CD14-positive monocyte (primary cell): ENCODE measurements at regions not wholly inside any gene's neighbourhood (a gene's known extent, or its start where the extent isn't known, plus 50 kb on each side); places are given as distances from the start of the nearest gene placed in this dataset.

ENCODE experiments used
- DNase-seq, 3 donors: peaks; one replicate each; pipeline ENCODE4 v3.0.0-alpha.2; 2011 to 2022
- H2AFZ ChIP-seq: 2 replicates; pipeline ENCODE4 v1.6.0; 2012; ENCODE audit warnings: mild to moderate bottlenecking, low read depth, low read length, inconsistent platforms; ENCODE audit not compliant: insufficient read depth, poor library complexity, severe bottlenecking
- H3K27ac ChIP-seq, 2 donors: 1 replicate in 1 of 2; 2 replicates in 1 of 2; pipeline ENCODE4 v1.5.1; 2012 to 2013; ENCODE audit warnings: low read length in 2 of 2, control low read depth in 1 of 2, inconsistent platforms in 1 of 2, low read depth in 1 of 2, mild to moderate bottlenecking in 1 of 2
- H3K27me3 ChIP-seq, 2 donors: one replicate each; pipeline versions ENCODE4 v1.6.0 to v1.6.1; 2011 to 2013; ENCODE audit warnings: low read length in 2 of 2; ENCODE audit not compliant: control insufficient read depth in 2 of 2, insufficient read depth in 2 of 2
- H3K36me3 ChIP-seq, 2 donors: replicated peaks in 1 of 2; 1 replicate in 1 of 2; 2 replicates in 1 of 2; pipeline versions ENCODE4 v1.5.1 to v1.6.1; 2012 to 2013; ENCODE audit warnings: low read length in 2 of 2, control low read depth in 1 of 2, inconsistent platforms in 1 of 2, mild to moderate bottlenecking in 1 of 2; ENCODE audit not compliant: insufficient read depth in 2 of 2, control insufficient read depth in 1 of 2
- H3K4me1 ChIP-seq, 2 donors: 1 replicate in 1 of 2; 2 replicates in 1 of 2; pipeline versions ENCODE4 v1.5.1 to v1.6.1; 2012 to 2013; ENCODE audit warnings: low read length in 2 of 2, control low read depth in 1 of 2, inconsistent platforms in 1 of 2, mild to moderate bottlenecking in 1 of 2, moderate library complexity in 1 of 2; ENCODE audit not compliant: insufficient read depth in 2 of 2, control insufficient read depth in 1 of 2
- H3K4me2 ChIP-seq: replicated peaks from 2 replicates; pipeline ENCODE3; 2012; ENCODE audit warnings: low read length, moderate library complexity, mild to moderate bottlenecking; ENCODE audit not compliant: poor library complexity, severe bottlenecking; ENCODE audit errors: extremely low read depth
- H3K4me3 ChIP-seq, 3 experiments: fragments of 200-600 bp in 1 of 3; sonication (generic) in 1 of 3; replicated peaks in 1 of 3; 1 replicate in 2 of 3; 2 replicates in 1 of 3; pipeline ENCODE4 v1.5.1; 2011 to 2013; ENCODE audit warnings: low read length in 3 of 3, mild to moderate bottlenecking in 3 of 3, control low read depth in 2 of 3, low read depth in 2 of 3, inconsistent platforms in 1 of 3, moderate library complexity in 1 of 3
- H3K79me2 ChIP-seq: 2 replicates; pipeline ENCODE4 v1.6.0; 2012; ENCODE audit warnings: mild to moderate bottlenecking, control low read depth, inconsistent platforms, low read length, moderate library complexity; ENCODE audit not compliant: insufficient read depth
- H3K9ac ChIP-seq: 2 replicates; pipeline ENCODE4 v1.6.0; 2017; ENCODE audit warnings: low read length, mild to moderate bottlenecking; ENCODE audit not compliant: insufficient read depth, poor library complexity, severe bottlenecking
- H3K9me3 ChIP-seq, 2 donors: replicated peaks in 1 of 2; 1 replicate in 1 of 2; 2 replicates in 1 of 2; pipeline versions ENCODE4 v1.5.1 to v1.6.1; 2012 to 2013; ENCODE audit warnings: low read length in 2 of 2, control low read depth in 1 of 2; ENCODE audit not compliant: control insufficient read depth in 1 of 2, insufficient read depth in 1 of 2
- H4K20me1 ChIP-seq: 2 replicates; pipeline ENCODE4 v1.6.0; 2012; ENCODE audit warnings: mild to moderate bottlenecking, low read length, control low read depth, moderate library complexity; ENCODE audit not compliant: insufficient read depth
- H3K27ac Mint-ChIP-seq, 7 donors: one replicate each; pipeline ENCODE4 v1.8.0; 2020; ENCODE audit warnings: mild to moderate bottlenecking in 7 of 7, mixed read lengths in 7 of 7, moderate library complexity in 6 of 7, inconsistent platforms in 2 of 7
- H3K27me3 Mint-ChIP-seq, 3 donors: one replicate each; pipeline ENCODE4 v1.8.0; 2021 to 2022; ENCODE audit warnings: low read depth in 3 of 3, mild to moderate bottlenecking in 3 of 3, mixed read lengths in 3 of 3, moderate library complexity in 3 of 3, inconsistent platforms in 1 of 3
- H3K36me3 Mint-ChIP-seq, 2 donors: one replicate each; pipeline ENCODE4 v1.8.0; 2020; ENCODE audit warnings: mixed read lengths in 2 of 2, inconsistent platforms in 1 of 2, mild to moderate bottlenecking in 1 of 2
- H3K4me1 Mint-ChIP-seq: one replicate; pipeline ENCODE4 v1.8.0; 2020; ENCODE audit warnings: mild to moderate bottlenecking, mixed read lengths
- H3K4me3 Mint-ChIP-seq, 2 donors: one replicate each; pipeline ENCODE4 v1.8.0; 2020; ENCODE audit warnings: mild to moderate bottlenecking in 2 of 2, mixed read lengths in 2 of 2, moderate library complexity in 1 of 2
- H3K9me3 Mint-ChIP-seq, 7 donors: one replicate each; pipeline ENCODE4 v1.8.0; 2020 to 2022; ENCODE audit warnings: mixed read lengths in 7 of 7, mild to moderate bottlenecking in 6 of 7, moderate library complexity in 6 of 7, inconsistent platforms in 2 of 7
- WGBS: methylation state at CpG from one replicate; pipeline ENCODE4 v1.1.5; 2013; ENCODE audit warnings: missing lambda C conversion rate; ENCODE audit not compliant: insufficient coverage; 5-methylcytosine and 5-hydroxymethylcytosine counted together
- intact Hi-C, 2 donors: fragments of 100-400 bp; cut with micrococcal nuclease; formaldehyde crosslinking; loops; one replicate each; pipeline versions ENCODE4 v1.15.0 to v1.15.1; 2023
- TF ChIP-seq, protein P1 (sequence below): fragments of 200-600 bp; IDR thresholded peaks from one replicate; pipeline ENCODE4 v1.8.0; 2022; ENCODE audit warnings: antibody characterized with exemption, mild to moderate bottlenecking

DNA sequence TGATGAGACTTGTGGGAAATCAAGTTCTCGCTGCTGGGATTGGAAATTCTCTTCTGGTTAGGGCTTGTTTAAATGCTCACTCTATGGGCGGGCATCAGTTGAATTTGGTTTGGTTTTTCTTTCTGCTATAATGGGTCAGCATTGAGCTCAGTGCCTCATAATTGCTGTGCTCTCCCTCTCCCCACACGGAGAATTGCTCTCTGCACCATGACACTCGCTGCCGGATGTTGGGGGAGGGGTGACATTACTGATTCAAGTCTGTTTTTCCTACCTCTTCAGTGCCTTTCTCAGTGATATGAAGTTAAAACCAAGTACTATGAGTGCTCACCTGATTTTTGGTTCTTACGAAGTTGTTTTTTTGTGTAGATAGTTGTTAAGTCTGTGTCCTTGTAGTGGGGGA, 599.6 kb downstream of the EPM2A start:
- Histone ChIP-seq H3K27me3 (no peaks in the 10 kb centered on the region), H3K9ac (no peak overlapping the region), H2AFZ (no peak overlapping the region), H3K79me2 (no peaks in the 10 kb centered on the region), H4K20me1 (no peaks in the 10 kb centered on the region), H3K4me1 (peaks cover 3 to 4% of the 10 kb centered on the region in 2 donors), H3K9me3 (no peaks in the 10 kb centered on the region), H3K27ac (no peak overlapping the region), H3K4me2 (no peak overlapping the region), H3K4me3 (no peak overlapping the region), H3K36me3 (no peaks in the 10 kb centered on the region)
- TF ChIP-seq, protein P1, sequence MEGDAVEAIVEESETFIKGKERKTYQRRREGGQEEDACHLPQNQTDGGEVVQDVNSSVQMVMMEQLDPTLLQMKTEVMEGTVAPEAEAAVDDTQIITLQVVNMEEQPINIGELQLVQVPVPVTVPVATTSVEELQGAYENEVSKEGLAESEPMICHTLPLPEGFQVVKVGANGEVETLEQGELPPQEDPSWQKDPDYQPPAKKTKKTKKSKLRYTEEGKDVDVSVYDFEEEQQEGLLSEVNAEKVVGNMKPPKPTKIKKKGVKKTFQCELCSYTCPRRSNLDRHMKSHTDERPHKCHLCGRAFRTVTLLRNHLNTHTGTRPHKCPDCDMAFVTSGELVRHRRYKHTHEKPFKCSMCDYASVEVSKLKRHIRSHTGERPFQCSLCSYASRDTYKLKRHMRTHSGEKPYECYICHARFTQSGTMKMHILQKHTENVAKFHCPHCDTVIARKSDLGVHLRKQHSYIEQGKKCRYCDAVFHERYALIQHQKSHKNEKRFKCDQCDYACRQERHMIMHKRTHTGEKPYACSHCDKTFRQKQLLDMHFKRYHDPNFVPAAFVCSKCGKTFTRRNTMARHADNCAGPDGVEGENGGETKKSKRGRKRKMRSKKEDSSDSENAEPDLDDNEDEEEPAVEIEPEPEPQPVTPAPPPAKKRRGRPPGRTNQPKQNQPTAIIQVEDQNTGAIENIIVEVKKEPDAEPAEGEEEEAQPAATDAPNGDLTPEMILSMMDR: no peak
- Mint-ChIP-seq H3K4me3 (no peak overlapping the region), H3K36me3 (no peaks in the 10 kb centered on the region), H3K27me3 (peaks cover 0 to 2% (median 2%) of the 10 kb centered on the region in 3 donors), H3K27ac (no peak overlapping the region), H3K4me1 (peaks cover 4% of the 10 kb centered on the region), H3K9me3 (no peaks in the 10 kb centered on the region)
- DNase-seq: no peak
- 100% methylated on average over 1 of the region's 6 CpGs for WGBS
- intact Hi-C loops: no loop called here

DNA sequence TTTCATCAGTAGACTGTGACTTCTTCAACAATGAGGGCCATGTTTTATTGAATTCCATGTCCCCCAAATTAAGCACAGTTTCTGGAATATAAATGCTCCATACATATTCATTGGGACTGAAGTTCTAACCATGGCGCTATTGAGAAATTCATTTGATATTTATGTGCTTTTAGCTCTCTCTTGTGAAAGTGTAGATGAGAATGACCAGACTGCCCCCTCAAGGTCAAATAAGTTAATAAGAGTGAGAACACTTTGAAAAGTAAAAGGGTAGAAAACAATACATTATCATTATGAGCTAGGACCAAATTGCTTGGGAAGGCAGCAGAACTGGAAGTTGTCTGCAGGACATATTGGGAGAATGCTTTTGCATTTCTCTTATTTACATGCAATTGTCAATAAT, 597.9 kb downstream of the EPM2A start:
- Mint-ChIP-seq H3K27me3 (peaks cover 0 to 2% (median 2%) of the 10 kb centered on the region in 3 donors), H3K4me1 (peaks cover 4% of the 10 kb centered on the region), H3K4me3 (no peak overlapping the region), H3K27ac (no peak overlapping the region), H3K36me3 (no peaks in the 10 kb centered on the region), H3K9me3 (no peaks in the 10 kb centered on the region)
- no CpG with 5 or more reads among the region's 1 CpG for WGBS
- intact Hi-C loops: no loop called here
- Histone ChIP-seq H3K9me3 (no peaks in the 10 kb centered on the region), H3K79me2 (no peaks in the 10 kb centered on the region), H3K4me2 (no peak overlapping the region), H4K20me1 (no peaks in the 10 kb centered on the region), H3K9ac (no peak overlapping the region), H3K36me3 (no peaks in the 10 kb centered on the region), H3K27me3 (no peaks in the 10 kb centered on the region), H3K27ac (no peak overlapping the region), H3K4me3 (no peak overlapping the region), H3K4me1 (peaks cover 3 to 4% of the 10 kb centered on the region in 2 donors), H2AFZ (no peak overlapping the region)
- TF ChIP-seq, protein P1: no peak
- no peak for DNase-seq
